PFSK-1 (cell line): ENCODE measurements at regions not wholly inside any gene's neighbourhood (a gene's known extent, or its start where the extent isn't known, plus 50 kb on each side); places are given as distances from the start of the nearest gene placed in this dataset.

Source experiments
- FOXP2 ChIP-seq: optimal IDR thresholded peaks from 2 replicates; pipeline ENCODE3; 2011; ENCODE audit warnings: borderline replicate concordance, control low read depth, inconsistent platforms; ENCODE audit not compliant: insufficient read depth; ENCODE audit errors: extremely low read length, extremely low read depth
- POLR2AphosphoS5 ChIP-seq: IDR thresholded peaks from 2 replicates; pipeline ENCODE4 v1.6.1; 2012; ENCODE audit warnings: low read depth, mild to moderate bottlenecking, control low read depth, low read length, moderate library complexity
- SIN3A ChIP-seq: IDR thresholded peaks from 2 replicates; pipeline ENCODE4 v1.6.1; 2012; ENCODE audit warnings: mild to moderate bottlenecking, low read length, moderate library complexity, borderline replicate concordance; ENCODE audit not compliant: insufficient read depth
- TAF1 ChIP-seq: IDR thresholded peaks from 2 replicates; pipeline ENCODE4 v1.6.1; 2012; ENCODE audit warnings: low read length, control low read depth, borderline replicate concordance; ENCODE audit not compliant: insufficient read depth
- TF ChIP-seq, protein P1 (sequence below), 2 experiments: IDR thresholded peaks; 2 replicates each; pipeline versions ENCODE4 v1.6.1 to v1.8.0; 2011 to 2012; ENCODE audit warnings: low read depth in 2 of 2, low read length in 2 of 2, control low read depth in 1 of 2, inconsistent platforms in 1 of 2, mild to moderate bottlenecking in 1 of 2, moderate library complexity in 1 of 2; ENCODE audit not compliant: insufficient read depth in 1 of 2

DNA sequence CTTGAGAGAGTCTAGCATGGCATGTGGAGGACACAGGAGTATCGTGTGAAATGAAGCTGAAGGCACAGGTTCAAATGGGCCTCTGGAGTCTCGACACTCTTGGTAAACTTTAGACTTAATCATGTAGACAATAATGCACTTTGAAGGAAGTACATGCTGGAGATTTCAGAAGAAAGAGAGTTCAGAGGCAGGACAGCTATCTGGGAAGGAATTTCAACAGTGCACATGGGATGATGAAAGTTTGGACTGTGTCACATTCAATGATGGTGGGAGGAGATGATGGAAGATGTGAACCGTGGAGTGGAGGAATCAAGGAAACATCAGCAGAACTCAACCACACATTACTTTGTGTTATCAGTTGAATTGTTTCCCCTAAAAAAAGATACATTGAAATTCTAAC is 88.6 kb upstream of the PAPPA start:
- TF ChIP-seq TAF1 (no peak), FOXP2 (no peak), SIN3A (no peak), POLR2AphosphoS5 (no peak)
- TF ChIP-seq, protein P1, sequence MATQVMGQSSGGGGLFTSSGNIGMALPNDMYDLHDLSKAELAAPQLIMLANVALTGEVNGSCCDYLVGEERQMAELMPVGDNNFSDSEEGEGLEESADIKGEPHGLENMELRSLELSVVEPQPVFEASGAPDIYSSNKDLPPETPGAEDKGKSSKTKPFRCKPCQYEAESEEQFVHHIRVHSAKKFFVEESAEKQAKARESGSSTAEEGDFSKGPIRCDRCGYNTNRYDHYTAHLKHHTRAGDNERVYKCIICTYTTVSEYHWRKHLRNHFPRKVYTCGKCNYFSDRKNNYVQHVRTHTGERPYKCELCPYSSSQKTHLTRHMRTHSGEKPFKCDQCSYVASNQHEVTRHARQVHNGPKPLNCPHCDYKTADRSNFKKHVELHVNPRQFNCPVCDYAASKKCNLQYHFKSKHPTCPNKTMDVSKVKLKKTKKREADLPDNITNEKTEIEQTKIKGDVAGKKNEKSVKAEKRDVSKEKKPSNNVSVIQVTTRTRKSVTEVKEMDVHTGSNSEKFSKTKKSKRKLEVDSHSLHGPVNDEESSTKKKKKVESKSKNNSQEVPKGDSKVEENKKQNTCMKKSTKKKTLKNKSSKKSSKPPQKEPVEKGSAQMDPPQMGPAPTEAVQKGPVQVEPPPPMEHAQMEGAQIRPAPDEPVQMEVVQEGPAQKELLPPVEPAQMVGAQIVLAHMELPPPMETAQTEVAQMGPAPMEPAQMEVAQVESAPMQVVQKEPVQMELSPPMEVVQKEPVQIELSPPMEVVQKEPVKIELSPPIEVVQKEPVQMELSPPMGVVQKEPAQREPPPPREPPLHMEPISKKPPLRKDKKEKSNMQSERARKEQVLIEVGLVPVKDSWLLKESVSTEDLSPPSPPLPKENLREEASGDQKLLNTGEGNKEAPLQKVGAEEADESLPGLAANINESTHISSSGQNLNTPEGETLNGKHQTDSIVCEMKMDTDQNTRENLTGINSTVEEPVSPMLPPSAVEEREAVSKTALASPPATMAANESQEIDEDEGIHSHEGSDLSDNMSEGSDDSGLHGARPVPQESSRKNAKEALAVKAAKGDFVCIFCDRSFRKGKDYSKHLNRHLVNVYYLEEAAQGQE (IDR thresholded peaks at IDR 0.05; ENCODE audit: insufficient read depth in 1 of 2, low read depth in 2 of 2, low read length in 2 of 2), result no peak

DNA sequence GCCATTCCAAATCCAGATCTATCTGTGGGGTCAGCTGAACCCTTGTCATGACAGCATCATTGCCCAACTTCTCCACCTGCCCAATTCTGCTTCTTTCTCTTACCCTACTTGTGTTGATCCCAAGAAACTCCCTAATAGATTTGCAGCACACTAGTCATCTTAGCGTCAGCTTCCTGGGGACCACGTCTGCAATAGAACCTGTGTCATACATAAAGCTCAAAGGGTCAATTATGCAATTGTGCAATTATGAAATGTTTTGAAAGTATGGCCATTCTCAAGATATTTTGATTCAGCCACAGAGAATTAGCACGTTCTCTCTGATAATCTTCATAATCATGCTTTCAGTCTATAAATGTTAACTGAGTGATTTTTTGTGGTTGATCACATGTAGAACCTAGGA is 87.4 kb upstream of the PAPPA start:
- TF ChIP-seq, protein P1 (IDR thresholded peaks at IDR 0.05; ENCODE audit: insufficient read depth in 1 of 2, low read depth in 2 of 2, low read length in 2 of 2), result no peak
- TF ChIP-seq TAF1, result no peak
- TF ChIP-seq SIN3A, result no peak
- TF ChIP-seq FOXP2, result no peak
- no peak for TF ChIP-seq POLR2AphosphoS5

DNA sequence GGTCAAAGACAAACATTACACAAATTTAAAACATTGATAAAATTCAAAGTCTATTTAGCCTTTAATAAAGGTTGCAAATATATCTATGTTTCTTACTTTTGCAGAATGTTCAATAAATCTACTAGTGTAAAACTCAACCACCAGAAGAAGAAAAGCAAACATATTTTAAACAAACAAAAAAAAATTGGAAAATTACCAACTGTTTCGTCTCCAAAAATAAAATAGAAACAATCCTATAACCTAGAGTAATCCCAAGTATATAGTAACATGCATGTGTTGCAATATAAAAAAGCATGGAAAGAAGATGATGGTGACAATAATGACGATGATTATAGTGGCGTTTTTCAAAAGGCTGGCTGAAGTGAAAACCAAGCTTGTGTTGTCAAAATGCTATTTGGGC is 86.0 kb upstream of the PAPPA start:
- no peak for TF ChIP-seq TAF1

DNA sequence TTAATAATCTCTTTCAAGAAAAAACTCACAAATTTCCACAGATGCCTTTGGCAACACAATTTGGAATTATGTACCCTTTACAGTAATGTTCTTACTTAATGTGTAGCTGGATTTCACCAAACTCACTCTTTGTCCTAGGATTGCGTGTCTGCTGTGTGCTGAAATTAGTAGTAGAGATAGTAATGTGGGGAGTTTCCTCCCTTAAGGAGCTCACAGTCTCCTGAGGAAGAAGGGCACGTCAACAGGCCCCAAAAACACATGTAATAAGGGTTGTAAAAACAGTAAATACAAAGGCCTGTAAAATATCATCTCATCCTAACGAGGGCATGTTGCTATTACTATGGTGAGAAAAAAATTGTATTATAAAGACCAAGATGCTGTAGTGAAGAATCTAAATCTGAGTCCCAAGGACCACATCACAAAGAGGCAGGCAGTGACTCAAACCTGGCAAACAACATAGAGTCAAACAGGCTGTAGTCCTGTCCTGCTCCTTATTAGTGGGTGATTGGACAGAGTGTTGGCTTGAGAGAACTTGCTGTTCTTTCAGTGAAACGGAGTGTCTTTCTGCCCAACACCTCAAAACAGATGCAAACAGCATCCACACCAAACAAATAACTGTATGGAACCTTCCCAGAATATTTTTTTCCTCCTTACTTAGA is 83.2 kb upstream of the PAPPA start:
- TF ChIP-seq TAF1 (no peak), FOXP2 (no peak), POLR2AphosphoS5 (no peak), SIN3A (no peak)
- TF ChIP-seq, protein P1 (IDR thresholded peaks at IDR 0.05; ENCODE audit: insufficient read depth in 1 of 2, low read depth in 2 of 2, low read length in 2 of 2), result no peak

DNA sequence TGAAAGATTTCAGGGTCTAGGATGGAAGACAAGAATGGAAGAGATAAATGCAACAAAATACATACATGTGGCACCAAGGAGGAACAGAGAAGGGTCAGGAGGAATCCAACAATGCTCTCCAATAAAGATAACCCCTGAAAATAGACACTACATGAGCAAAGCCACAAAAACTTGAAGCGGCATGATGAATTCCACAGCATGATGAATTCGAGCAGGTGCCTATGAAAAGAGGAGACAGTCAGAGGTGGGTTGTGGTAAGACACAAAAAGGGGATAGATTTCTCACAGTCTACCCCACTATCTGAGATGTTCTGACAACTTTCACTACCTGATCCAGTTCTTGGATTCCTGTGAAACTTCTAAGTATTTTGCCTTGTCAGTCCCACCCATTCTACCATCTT is 81.5 kb upstream of the PAPPA start:
- no peak for TF ChIP-seq POLR2AphosphoS5
- TF ChIP-seq SIN3A, result no peak
- TF ChIP-seq FOXP2, result no peak
- TF ChIP-seq, protein P1 (IDR thresholded peaks at IDR 0.05; ENCODE audit: insufficient read depth in 1 of 2, low read depth in 2 of 2, low read length in 2 of 2), result no peak
- TF ChIP-seq TAF1, result no peak
